GM06990 (cell line): ENCODE measurements at regions not wholly inside any gene's neighbourhood (a gene's known extent, or its start where the extent isn't known, plus 50 kb on each side); places are given as distances from the start of the nearest gene placed in this dataset.
"Not testable (repeated sequence)": the region's sequence is repeated elsewhere in the genome, so short reads cannot be mapped to it uniquely, and the experiment has no call there.

Experiments used
- DNase-seq: peaks from one replicate; pipeline ENCODE4 v3.0.0-alpha.2; 2011; ENCODE audit not compliant: insufficient read length; ENCODE audit errors: extremely low read depth
- H3K27me3 ChIP-seq: replicated peaks from 2 replicates; pipeline ENCODE4 v1.6.0; 2011; ENCODE audit warnings: low read length; ENCODE audit not compliant: control insufficient read depth, insufficient read depth
- H3K36me3 ChIP-seq: 2 replicates; pipeline ENCODE4 v1.5.1; 2011; ENCODE audit warnings: low read length; ENCODE audit not compliant: control insufficient read depth, insufficient read depth
- H3K4me3 ChIP-seq: replicated peaks from 2 replicates; pipeline ENCODE4 v1.5.1; 2011; ENCODE audit warnings: low read depth, mild to moderate bottlenecking, control low read depth, low read length
- TF ChIP-seq, protein P1 (sequence below): IDR thresholded peaks from 2 replicates; pipeline ENCODE4 v1.5.1; 2011; ENCODE audit warnings: low read length, control low read depth, mild to moderate bottlenecking, inconsistent platforms; ENCODE audit not compliant: insufficient read depth, poor library complexity, severe bottlenecking

DNA sequence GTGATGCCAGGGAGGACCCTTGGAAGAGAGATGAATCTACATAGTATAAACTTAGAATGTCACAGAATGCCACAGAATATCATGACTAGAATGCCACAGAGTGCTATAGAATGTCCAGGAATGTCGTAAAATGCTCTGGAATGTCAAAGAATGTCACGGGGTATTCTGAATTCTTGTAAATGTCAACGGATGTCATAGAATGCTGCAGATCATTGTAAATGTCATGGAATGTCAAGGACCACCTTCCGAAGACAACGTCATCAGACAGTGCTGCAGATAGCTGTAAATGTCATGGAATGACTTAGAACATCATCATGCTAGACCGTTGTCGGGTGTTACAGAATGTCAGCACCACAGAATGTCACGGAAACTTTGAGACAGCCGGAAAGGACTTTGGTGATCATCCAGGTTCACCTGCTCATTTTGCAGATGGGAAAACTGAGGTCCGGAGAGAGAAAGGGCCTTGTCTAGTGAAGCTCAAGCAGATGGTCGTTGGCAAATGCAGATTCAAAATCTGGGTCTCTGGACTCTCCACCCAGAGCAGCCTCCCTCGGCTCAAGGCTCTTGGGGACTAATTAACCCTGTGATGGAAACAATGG is 117.1 kb downstream of the LHX2 start:
- DNase-seq: no peak
- H3K36me3 ChIP-seq: no peaks in the 10 kb centered on the region
- TF ChIP-seq, protein P1, sequence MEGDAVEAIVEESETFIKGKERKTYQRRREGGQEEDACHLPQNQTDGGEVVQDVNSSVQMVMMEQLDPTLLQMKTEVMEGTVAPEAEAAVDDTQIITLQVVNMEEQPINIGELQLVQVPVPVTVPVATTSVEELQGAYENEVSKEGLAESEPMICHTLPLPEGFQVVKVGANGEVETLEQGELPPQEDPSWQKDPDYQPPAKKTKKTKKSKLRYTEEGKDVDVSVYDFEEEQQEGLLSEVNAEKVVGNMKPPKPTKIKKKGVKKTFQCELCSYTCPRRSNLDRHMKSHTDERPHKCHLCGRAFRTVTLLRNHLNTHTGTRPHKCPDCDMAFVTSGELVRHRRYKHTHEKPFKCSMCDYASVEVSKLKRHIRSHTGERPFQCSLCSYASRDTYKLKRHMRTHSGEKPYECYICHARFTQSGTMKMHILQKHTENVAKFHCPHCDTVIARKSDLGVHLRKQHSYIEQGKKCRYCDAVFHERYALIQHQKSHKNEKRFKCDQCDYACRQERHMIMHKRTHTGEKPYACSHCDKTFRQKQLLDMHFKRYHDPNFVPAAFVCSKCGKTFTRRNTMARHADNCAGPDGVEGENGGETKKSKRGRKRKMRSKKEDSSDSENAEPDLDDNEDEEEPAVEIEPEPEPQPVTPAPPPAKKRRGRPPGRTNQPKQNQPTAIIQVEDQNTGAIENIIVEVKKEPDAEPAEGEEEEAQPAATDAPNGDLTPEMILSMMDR: no peak
- no peak overlapping the region for H3K4me3 ChIP-seq
- H3K27me3 ChIP-seq: no peaks in the 10 kb centered on the region

DNA sequence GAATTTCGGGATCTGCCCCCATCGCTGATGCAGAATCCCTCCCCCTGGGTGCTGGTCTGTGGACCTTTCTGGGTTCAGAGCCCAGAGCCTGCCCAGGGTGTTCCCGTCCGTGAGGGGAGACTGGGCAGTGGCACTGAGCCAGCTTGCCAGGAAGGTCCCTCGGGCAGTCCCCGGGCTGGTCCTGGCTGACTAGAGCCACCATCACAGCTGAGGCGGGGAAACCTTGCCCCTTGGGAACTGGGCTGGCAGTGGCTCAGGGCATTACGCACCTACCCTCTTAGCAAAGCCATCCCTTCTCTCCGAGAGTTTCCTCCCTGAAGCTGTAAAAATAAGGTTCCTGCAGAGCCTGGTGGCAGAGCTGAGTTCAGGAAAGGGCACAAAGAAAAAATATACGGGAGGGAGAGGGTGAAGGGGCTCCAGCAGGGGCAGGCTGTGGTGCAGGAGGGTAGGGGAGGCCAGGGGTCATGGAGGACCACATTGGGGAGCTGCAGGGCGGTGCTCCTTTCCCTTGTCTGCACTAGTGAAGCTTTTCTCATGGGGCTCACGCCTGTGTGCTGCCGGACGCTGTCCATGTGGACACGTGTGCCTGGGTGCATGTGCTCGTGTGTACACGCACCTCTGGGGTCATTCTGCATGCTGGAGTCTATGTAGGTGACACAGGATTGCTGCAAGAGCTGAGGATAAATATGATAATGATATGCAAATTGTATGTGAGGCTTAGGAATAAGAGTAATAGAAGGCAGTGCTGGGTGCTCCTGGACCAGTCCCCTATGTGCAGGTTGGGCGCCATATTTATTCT is 118.9 kb downstream of the LHX2 start:
- Histone ChIP-seq H3K4me3 (no peak overlapping the region), H3K27me3 (no peaks in the 10 kb centered on the region), H3K36me3 (no peaks in the 10 kb centered on the region)
- TF ChIP-seq, protein P1: no peak
- DNase-seq: no peak

DNA sequence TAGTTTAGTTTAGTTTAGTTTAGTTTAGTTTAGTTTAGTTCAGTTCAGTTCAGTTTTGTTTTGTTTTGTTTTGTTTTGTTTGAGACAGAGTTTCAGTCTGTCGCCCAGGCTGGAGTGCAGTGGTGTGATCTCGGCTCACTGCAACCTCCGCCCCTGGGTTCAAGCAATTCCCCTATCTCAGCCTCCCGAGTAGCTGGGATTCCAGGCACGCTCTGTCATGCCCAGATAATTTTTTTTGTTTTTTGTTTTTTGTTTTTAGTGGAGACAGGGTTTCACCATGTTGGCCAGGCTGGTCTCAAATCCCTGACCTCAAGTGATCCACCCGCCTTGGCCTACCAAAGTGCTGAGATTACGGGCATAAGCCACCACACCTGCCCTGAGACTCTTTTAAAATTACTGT is 120.0 kb downstream of the LHX2 start:
- not testable (repeated sequence) for H3K4me3 ChIP-seq, H3K27me3 ChIP-seq, DNase-seq, H3K36me3 ChIP-seq

DNA sequence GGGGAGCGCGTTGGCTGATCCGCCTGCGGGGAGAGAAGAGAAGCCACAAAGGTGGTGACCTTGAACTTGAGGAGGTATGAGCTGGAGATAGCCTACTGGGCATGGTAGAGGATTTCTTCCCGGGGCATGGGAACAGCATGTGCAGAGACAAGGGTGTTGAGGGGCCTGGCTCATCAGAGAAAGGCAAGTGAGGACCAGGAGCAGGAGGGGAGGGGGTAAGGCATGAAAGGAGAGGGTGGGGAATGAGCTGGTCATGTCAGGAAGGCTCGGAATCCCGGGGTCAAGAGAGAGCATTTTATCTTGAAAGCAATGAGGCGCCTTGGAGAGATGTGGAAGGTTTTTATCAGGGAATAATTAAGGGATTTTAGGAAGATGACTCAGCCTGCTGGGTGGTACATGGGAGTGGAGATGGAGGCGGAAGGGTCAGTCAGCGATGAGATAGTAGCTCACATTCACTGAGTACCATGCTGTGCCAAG is 121.1 kb downstream of the LHX2 start:
- no peaks in the 10 kb centered on the region for H3K36me3 ChIP-seq
- DNase-seq: no peak
- no peak overlapping the region for H3K4me3 ChIP-seq
- TF ChIP-seq, protein P1: no peak
- no peaks in the 10 kb centered on the region for H3K27me3 ChIP-seq

DNA sequence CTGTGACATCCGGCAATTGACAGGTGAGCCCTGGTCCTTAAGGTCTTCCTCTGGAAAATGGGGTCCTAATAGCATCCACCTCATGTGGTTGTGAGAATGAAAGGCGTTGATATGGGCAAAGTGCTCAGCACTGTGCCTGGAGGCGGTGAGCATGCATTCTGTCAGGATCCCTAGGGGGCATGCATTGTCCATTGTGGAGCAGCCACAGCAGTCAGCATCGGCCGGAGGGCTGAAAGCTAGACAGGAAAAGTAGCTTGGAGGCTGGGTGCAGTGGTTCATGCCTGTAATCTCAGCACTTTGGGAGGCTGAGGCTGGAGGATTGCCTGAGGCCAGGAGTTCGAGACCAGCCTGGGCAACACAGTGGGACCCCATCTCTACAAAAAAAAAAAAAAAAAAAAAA is 122.2 kb downstream of the LHX2 start:
- Histone ChIP-seq H3K27me3 (no peaks in the 10 kb centered on the region), H3K4me3 (no peak overlapping the region), H3K36me3 (no peaks in the 10 kb centered on the region)
- TF ChIP-seq, protein P1: peak; percentile 35
- no peak for DNase-seq

DNA sequence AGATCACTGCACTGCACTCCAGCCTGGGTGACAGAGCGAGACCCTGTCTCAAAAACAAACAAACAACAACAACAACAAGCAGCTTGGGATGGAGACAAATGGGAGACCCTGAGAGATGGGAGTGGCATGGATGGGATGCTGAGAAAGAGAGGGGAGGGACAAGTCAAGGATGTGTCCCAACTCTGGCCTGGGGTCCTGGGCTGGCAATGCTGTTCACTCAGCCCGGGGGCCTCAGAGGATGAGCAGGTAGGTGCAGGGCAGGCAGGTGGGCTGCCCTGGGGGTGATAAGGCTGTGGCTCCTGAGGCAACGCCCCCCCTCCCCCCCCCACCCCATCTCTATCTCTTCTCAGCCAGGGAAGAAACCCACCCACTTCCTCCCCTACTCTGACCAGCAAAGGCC is 123.0 kb downstream of the LHX2 start:
- Histone ChIP-seq H3K4me3 (peak overlapping the region; percentile 31), H3K36me3 (no peaks in the 10 kb centered on the region), H3K27me3 (no peaks in the 10 kb centered on the region)
- TF ChIP-seq, protein P1: no peak
- no peak for DNase-seq
